Heart right ventricle (tissue), 16 donors: ENCODE measurements at regions not wholly inside any gene's neighbourhood (a gene's known extent, or its start where the extent isn't known, plus 50 kb on each side); places are given as distances from the start of the nearest gene placed in this dataset.

Experiments
- ATAC-seq, 8 donors: fragments of 200-7000 bp; cut with Tn5 transposase; one replicate each; pipeline ENCODE4 v1.9.1; 2020; ENCODE audit warnings: mild to moderate bottlenecking in 8 of 8, moderate library complexity in 8 of 8, moderate number of reproducible peaks in 1 of 8
- DNase-seq, 2 donors: peaks; one replicate each; pipeline ENCODE4 v3.0.0-alpha.2; 2020
- H3K27ac ChIP-seq, 10 donors: fragments of 200-600 bp; sonication (generic) in 2 of 10; one replicate each; pipeline versions ENCODE4 v1.5.0 to v1.8.0; 2020 to 2022; ENCODE audit warnings: mild to moderate bottlenecking in 3 of 10
- H3K27me3 ChIP-seq, 7 donors: fragments of 200-600 bp; one replicate each; pipeline ENCODE4 v1.8.0; 2021 to 2022; ENCODE audit warnings: mild to moderate bottlenecking in 2 of 7
- H3K36me3 ChIP-seq, 9 donors: fragments of 200-600 bp; sonication (generic) in 1 of 9; one replicate each; pipeline versions ENCODE4 v1.5.0 to v1.8.0; 2020 to 2022; ENCODE audit warnings: mild to moderate bottlenecking in 2 of 9
- H3K4me1 ChIP-seq, 9 donors: fragments of 200-600 bp; sonication (generic) in 1 of 9; one replicate each; pipeline versions ENCODE4 v1.5.0 to v1.8.0; 2020 to 2022; ENCODE audit warnings: mild to moderate bottlenecking in 4 of 9
- H3K4me3 ChIP-seq, 10 donors: fragments of 200-600 bp; sonication (generic) in 2 of 10; one replicate each; pipeline versions ENCODE4 v1.5.0 to v1.8.0; 2020 to 2022; ENCODE audit warnings: mild to moderate bottlenecking in 7 of 10, moderate library complexity in 2 of 10
- H3K9me3 ChIP-seq, 11 donors: fragments of 200-600 bp in 10 of 11; sonication (generic) in 2 of 11; one replicate each; pipeline versions ENCODE4 v1.5.0 to v1.8.0; 2013 to 2022; ENCODE audit warnings: mild to moderate bottlenecking in 2 of 11, control low read depth in 1 of 11, moderate library complexity in 1 of 11
- CTCF ChIP-seq, 9 donors: fragments of 200-600 bp; sonication (generic) in 2 of 9; IDR thresholded peaks; one replicate each; pipeline versions ENCODE4 v1.5.0 to v1.8.0; 2021 to 2022; ENCODE audit warnings: antibody characterized with exemption in 9 of 9, mild to moderate bottlenecking in 5 of 9, moderate library complexity in 1 of 9
- WGBS, 2 donors: extraction: QIAGEN DNeasy Blood & Tissue Kit; methylation state at CpG; one replicate each; pipeline ENCODE4 v1.1.7; 2013; ENCODE audit warnings: inconsistent platforms in 1 of 2; 5-methylcytosine and 5-hydroxymethylcytosine counted together
- intact Hi-C, 10 donors: fragments of 100-400 bp; cut with DNase I; formaldehyde crosslinking; loops; one replicate each; pipeline versions ENCODE4 v1.11.1 to v1.14.2; 2022
- donor health status: Arrhythmogenic right ventricular cardiomyopathy.
- donor health status: ischemic (EF 13 %, LVEDD 7.1; RV severe dilation, severe dysfunction).
- donor health status: healthy with polysubstance abuse.
- donor health status: DM: no; HTN: yes; CAD: no.
- donor health status: DM: no; HTN: no; CAD: no.
- donor health status: ischemic (EF 25% LVEDD 6.9; RV normal size, moderate dysfunction).
- donor health status: ischemic (EF 25% LVEDD 5.7; RV mildly dilated, moderate dysfunction).
- donor health status: healthy.
- donor health status: DM: yes; HTN: yes; CAD: no.
- donor health status: Ischemic cardiomyopathy.
- donor health status: ischemic (EF 35%, LVEDD 5.7; RV mildly dilated, moderate dysfunction).
- donor health status: nonischemic (EF 11% LVEDD 7.7; RV severe dilation, severe dysfunction).
- donor health status: DM: yes; HTN: yes; CAD: no.
- donor health status: PGD.
- donor health status: ischemic (EF 29% LVEDD 5.4; RV normal size, mild dysfunction).
- donor health status: nonischemic (EF 23%, LVEDD 6.1; RV moderate dilation, normal function).

- peak in 1 of 8 donors; percentile 38 for ATAC-seq
These were observed 124.2 kb downstream of the APIP start for GRCh38 chr11:34791780-34792542.

GRCh38 chr11:34790620-34791019 is 125.6 kb downstream of the APIP start:
- Histone ChIP-seq H3K4me1 (peaks cover 0 to 19% (median 5%) of the 10 kb centered on the region in 9 donors), H3K27me3 (no peaks in the 10 kb centered on the region), H3K9me3 (no peaks in the 10 kb centered on the region), H3K4me3 (no peak overlapping the region), H3K27ac (no peak overlapping the region), H3K36me3 (no peaks in the 10 kb centered on the region)
- no peak for ATAC-seq
- 87 to 92% methylated on average over 3 of the region's 3 CpGs for WGBS, 2 donors
- TF ChIP-seq CTCF (IDR thresholded peaks at IDR 0.05), result peak in 1 of 9 donors; percentile 15
- intact Hi-C loops, result no loop called here
- DNase-seq, result no peak

More at GRCh38 chr11:34791780-34792542, 124.2 kb downstream of the APIP start:
- no peaks in the 10 kb centered on the region for H3K27me3 ChIP-seq
- peaks cover 0 to 19% (median 5%) of the 10 kb centered on the region in 9 donors for H3K4me1 ChIP-seq
- H3K27ac ChIP-seq, result no peak overlapping the region
- DNase-seq, result no peak
- no peak for TF ChIP-seq CTCF (IDR thresholded peaks at IDR 0.05)
- WGBS, 2 donors, result 67 to 70% methylated on average over 5 of the region's 5 CpGs
- H3K9me3 ChIP-seq, result no peaks in the 10 kb centered on the region
- H3K36me3 ChIP-seq, result no peaks in the 10 kb centered on the region
- no peak overlapping the region for H3K4me3 ChIP-seq
- intact Hi-C loops, result no loop called here

GRCh38 chr11:34789196-34789834 is 126.9 kb downstream of the APIP start:
- no peaks in the 10 kb centered on the region for H3K27me3 ChIP-seq
- H3K4me3 ChIP-seq, result no peak overlapping the region
- TF ChIP-seq CTCF (IDR thresholded peaks at IDR 0.05), result no peak
- no peaks in the 10 kb centered on the region for H3K36me3 ChIP-seq
- intact Hi-C loops, result no loop called here
- WGBS, 2 donors, result 69 to 79% methylated on average over 4 of the region's 4 CpGs
- H3K4me1 ChIP-seq, result peaks cover 0 to 19% (median 5%) of the 10 kb centered on the region in 9 donors
- H3K9me3 ChIP-seq, result no peaks in the 10 kb centered on the region
- no peak overlapping the region for H3K27ac ChIP-seq
- no peak for DNase-seq
- ATAC-seq, result no peak

GRCh38 chr11:34788642-34789041 is 127.5 kb downstream of the APIP start:
- intact Hi-C loops, result no loop called here
- peaks cover 0 to 18% (median 5%) of the 10 kb centered on the region in 9 donors for H3K4me1 ChIP-seq
- no peaks in the 10 kb centered on the region for H3K27me3 ChIP-seq
- no peak overlapping the region for H3K4me3 ChIP-seq
- no peaks in the 10 kb centered on the region for H3K36me3 ChIP-seq
- H3K27ac ChIP-seq, result no peak overlapping the region
- no peak for DNase-seq
- no peaks in the 10 kb centered on the region for H3K9me3 ChIP-seq
- 97 to 98% methylated on average over 2 of the region's 2 CpGs for WGBS, 2 donors
- no peak for ATAC-seq
- no peak for TF ChIP-seq CTCF (IDR thresholded peaks at IDR 0.05)
